Smooth muscle cell (in vitro differentiated cells): ENCODE measurements at regions not wholly inside any gene's neighbourhood (a gene's known extent, or its start where the extent isn't known, plus 50 kb on each side); places are given as distances from the start of the nearest gene placed in this dataset.

Experiments used
- DNase-seq: peaks from one replicate; lab custom pipeline; 2025; ENCODE audit not compliant: unreplicated experiment; lab: John Stamatoyannopoulos, UW
- H2AFZ ChIP-seq: fragments of 200-600 bp; sonication (generic); 2 replicates; pipeline ENCODE4 v1.6.0; 2016; ENCODE audit warnings: antibody characterized with exemption, low read depth, mild to moderate bottlenecking
- H3F3A ChIP-seq: fragments of 200-600 bp; sonication (generic); 2 replicates; pipeline ENCODE4 v1.6.0; 2017; ENCODE audit warnings: antibody characterized with exemption, low read depth
- H3K27ac ChIP-seq: fragments of 200-600 bp; sonication (generic); 2 replicates; pipeline ENCODE4 v1.5.1; 2016; ENCODE audit warnings: low read depth, mild to moderate bottlenecking
- H3K27me3 ChIP-seq: fragments of 200-600 bp; sonication (generic); 2 replicates; pipeline ENCODE4 v1.6.1; 2016; ENCODE audit warnings: low read depth, mild to moderate bottlenecking
- H3K36me3 ChIP-seq: fragments of 200-600 bp; sonication (generic); 2 replicates; pipeline ENCODE4 v1.5.1; 2016; ENCODE audit warnings: low read depth
- H3K4me1 ChIP-seq: fragments of 200-600 bp; sonication (generic); 2 replicates; pipeline ENCODE4 v1.5.1; 2016; ENCODE audit warnings: low read depth
- H3K4me2 ChIP-seq: fragments of 200-600 bp; sonication (generic); 2 replicates; pipeline ENCODE4 v1.6.0; 2016; ENCODE audit warnings: mild to moderate bottlenecking
- H3K4me3 ChIP-seq: fragments of 200-600 bp; sonication (generic); 2 replicates; pipeline ENCODE4 v1.5.1; 2016; ENCODE audit warnings: mild to moderate bottlenecking
- H3K79me2 ChIP-seq: fragments of 200-600 bp; sonication (generic); 2 replicates; pipeline ENCODE4 v1.6.0; 2016; ENCODE audit warnings: low read depth, mild to moderate bottlenecking
- H3K9ac ChIP-seq: fragments of 200-600 bp; sonication (generic); 2 replicates; pipeline ENCODE4 v1.6.0; 2016; ENCODE audit warnings: low read depth
- H3K9me3 ChIP-seq: fragments of 200-600 bp; sonication (generic); replicated peaks from 2 replicates; pipeline ENCODE4 v1.5.1; 2016; ENCODE audit warnings: low read depth
- H4K20me1 ChIP-seq: fragments of 200-600 bp; sonication (generic); 2 replicates; pipeline ENCODE4 v1.6.0; 2016; ENCODE audit warnings: low read depth
- CTCF ChIP-seq: fragments of 200-600 bp; sonication (generic); IDR thresholded peaks from 2 replicates; pipeline ENCODE4 v1.5.1; 2017; ENCODE audit warnings: borderline replicate concordance, mild to moderate bottlenecking, antibody characterized with exemption; ENCODE audit not compliant: insufficient read depth, poor library complexity, severe bottlenecking
- WGBS: methylation state at CpG from one replicate; pipeline ENCODE4 v1.1.7; 2016; ENCODE audit warnings: low lambda C conversion rate; 5-methylcytosine and 5-hydroxymethylcytosine counted together

- DNase-seq: no peak
- no peaks in the 10 kb centered on the region for H4K20me1 ChIP-seq
- H3K79me2 ChIP-seq: no peaks in the 10 kb centered on the region
- H2AFZ ChIP-seq: no peak overlapping the region
- H3K9ac ChIP-seq: no peak overlapping the region
- H3K27me3 ChIP-seq: no peaks in the 10 kb centered on the region
- H3K4me1 ChIP-seq: peaks cover 1% of the 10 kb centered on the region
- H3K4me2 ChIP-seq: no peak overlapping the region
- no peaks in the 10 kb centered on the region for H3F3A ChIP-seq
- WGBS: 98% methylated on average over 2 of the region's 2 CpGs
- TF ChIP-seq CTCF: no peak
- no peak overlapping the region for H3K27ac ChIP-seq
- H3K9me3 ChIP-seq: no peaks in the 10 kb centered on the region
- no peak overlapping the region for H3K4me3 ChIP-seq
- no peaks in the 10 kb centered on the region for H3K36me3 ChIP-seq
These were observed 224.1 kb downstream of the BTG1 start for GRCh38 chr12:91921555-91921954.

GRCh38 chr12:91920741-91921140, 224.9 kb downstream of the BTG1 start:
- Histone ChIP-seq H4K20me1 (no peaks in the 10 kb centered on the region), H3K79me2 (no peaks in the 10 kb centered on the region), H3K9ac (no peak overlapping the region), H2AFZ (no peak overlapping the region), H3K4me3 (no peak overlapping the region), H3K27me3 (no peaks in the 10 kb centered on the region), H3K9me3 (no peaks in the 10 kb centered on the region), H3K27ac (no peak overlapping the region), H3K36me3 (no peaks in the 10 kb centered on the region), H3K4me2 (no peak overlapping the region), H3K4me1 (no peaks in the 10 kb centered on the region), H3F3A (no peaks in the 10 kb centered on the region)
- TF ChIP-seq CTCF: no peak
- DNase-seq: no peak
- WGBS: 80% methylated on average over 2 of the region's 2 CpGs

- Histone ChIP-seq H4K20me1 (no peaks in the 10 kb centered on the region), H3K36me3 (no peaks in the 10 kb centered on the region), H3K27ac (no peak overlapping the region), H3F3A (no peaks in the 10 kb centered on the region), H3K9ac (no peak overlapping the region), H3K27me3 (no peaks in the 10 kb centered on the region), H3K9me3 (no peaks in the 10 kb centered on the region), H3K4me3 (no peak overlapping the region), H3K4me1 (no peaks in the 10 kb centered on the region), H2AFZ (no peak overlapping the region), H3K79me2 (no peaks in the 10 kb centered on the region), H3K4me2 (no peak overlapping the region)
- DNase-seq: no peak
- TF ChIP-seq CTCF: no peak
- WGBS: 48% methylated on average over 2 of the region's 2 CpGs
These were observed 225.4 kb downstream of the BTG1 start for GRCh38 chr12:91920276-91920675.

GRCh38 chr12:91918431-91918830, 227.2 kb downstream of the BTG1 start:
- H2AFZ ChIP-seq: no peak overlapping the region
- no peaks in the 10 kb centered on the region for H3K36me3 ChIP-seq
- H3K4me3 ChIP-seq: no peak overlapping the region
- no peak for TF ChIP-seq CTCF
- no peaks in the 10 kb centered on the region for H3K4me1 ChIP-seq
- H4K20me1 ChIP-seq: no peaks in the 10 kb centered on the region
- no peaks in the 10 kb centered on the region for H3K79me2 ChIP-seq
- no peak overlapping the region for H3K4me2 ChIP-seq
- H3K27ac ChIP-seq: no peak overlapping the region
- H3K9ac ChIP-seq: no peak overlapping the region
- 91% methylated on average over 4 of the region's 4 CpGs for WGBS
- no peaks in the 10 kb centered on the region for H3K27me3 ChIP-seq
- DNase-seq: no peak
- H3F3A ChIP-seq: no peaks in the 10 kb centered on the region
- H3K9me3 ChIP-seq: no peaks in the 10 kb centered on the region
